GM21367 (cell line): ENCODE measurements at regions not wholly inside any gene's neighbourhood (a gene's known extent, or its start where the extent isn't known, plus 50 kb on each side); places are given as distances from the start of the nearest gene placed in this dataset.
"Not testable (repeated sequence)": the region's sequence is repeated elsewhere in the genome, so short reads cannot be mapped to it uniquely, and the experiment has no call there.

Experiments
- ATAC-seq: cut with Tn5 transposase; IDR thresholded peaks from one replicate; pipeline ENCODE4 v1.9.1; 2021; ENCODE audit not compliant: unreplicated experiment

GRCh38 chr2:16226943-16227664 is 286.8 kb downstream of the MYCN start:
- ATAC-seq, result no peak

GRCh38 chr2:16226381-16226780 is 286.0 kb downstream of the MYCN start:
- ATAC-seq, result no peak

DNA sequence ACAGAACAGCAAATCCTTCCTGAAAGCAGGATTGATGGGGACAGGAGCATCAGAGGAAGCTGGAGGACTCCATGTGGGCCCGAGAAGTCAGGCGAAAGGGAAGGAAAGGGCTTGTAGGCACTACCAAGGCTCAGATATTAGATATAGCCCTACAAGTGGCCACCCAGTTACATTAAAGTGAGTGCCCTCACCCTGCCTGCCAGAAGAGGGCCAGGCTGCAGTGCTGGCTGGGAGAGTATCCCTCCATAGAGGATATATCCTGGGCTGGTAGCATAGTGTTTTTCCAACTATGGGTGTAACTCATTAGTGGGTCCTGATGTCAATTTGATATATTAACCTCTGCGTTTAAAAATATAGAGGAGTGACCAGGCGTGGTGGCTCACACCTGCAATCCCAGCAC is 285.2 kb downstream of the MYCN start:
- no peak for ATAC-seq

- no peak for ATAC-seq
These were observed 284.7 kb downstream of the MYCN start for GRCh38 chr2:16225071-16225470.

DNA sequence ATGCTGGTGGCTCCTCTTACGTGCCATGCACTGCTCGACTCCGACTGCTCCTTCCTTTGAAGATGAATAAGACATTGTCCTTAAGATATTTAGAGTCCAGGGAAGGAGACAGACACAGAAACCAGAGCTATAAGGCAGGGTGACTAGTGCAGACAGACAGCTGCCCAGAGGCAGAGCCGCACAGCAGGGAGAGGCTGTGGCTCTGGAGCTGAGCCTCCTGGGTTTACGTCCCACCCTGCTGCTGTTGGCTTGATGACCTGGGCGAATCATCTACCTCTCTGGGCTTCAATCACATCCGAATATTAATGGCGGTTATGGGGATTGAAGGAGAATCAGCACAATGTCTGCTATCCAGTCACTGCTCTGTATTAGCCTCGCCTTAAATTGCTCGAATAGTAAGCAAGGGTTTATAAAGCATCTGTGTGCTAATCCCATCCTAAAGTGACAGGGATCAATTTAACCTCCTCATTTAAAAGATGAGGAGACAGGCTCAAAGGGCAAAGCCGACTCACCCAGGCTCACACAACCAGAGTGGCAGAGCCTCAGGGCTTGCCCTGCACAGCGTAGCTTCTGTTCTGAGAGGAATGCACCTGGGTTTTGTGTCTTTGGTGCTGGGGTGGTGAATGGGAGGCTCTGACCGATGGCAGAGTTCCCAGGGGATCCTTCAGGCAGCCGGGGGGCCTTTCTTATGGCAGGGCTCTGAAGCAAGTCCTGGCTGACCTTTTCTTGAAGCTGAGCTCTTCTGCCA is 284.1 kb downstream of the MYCN start:
- no peak for ATAC-seq

- no peak for ATAC-seq
These were observed 283.5 kb downstream of the MYCN start for GRCh38 chr2:16223841-16224177.

DNA sequence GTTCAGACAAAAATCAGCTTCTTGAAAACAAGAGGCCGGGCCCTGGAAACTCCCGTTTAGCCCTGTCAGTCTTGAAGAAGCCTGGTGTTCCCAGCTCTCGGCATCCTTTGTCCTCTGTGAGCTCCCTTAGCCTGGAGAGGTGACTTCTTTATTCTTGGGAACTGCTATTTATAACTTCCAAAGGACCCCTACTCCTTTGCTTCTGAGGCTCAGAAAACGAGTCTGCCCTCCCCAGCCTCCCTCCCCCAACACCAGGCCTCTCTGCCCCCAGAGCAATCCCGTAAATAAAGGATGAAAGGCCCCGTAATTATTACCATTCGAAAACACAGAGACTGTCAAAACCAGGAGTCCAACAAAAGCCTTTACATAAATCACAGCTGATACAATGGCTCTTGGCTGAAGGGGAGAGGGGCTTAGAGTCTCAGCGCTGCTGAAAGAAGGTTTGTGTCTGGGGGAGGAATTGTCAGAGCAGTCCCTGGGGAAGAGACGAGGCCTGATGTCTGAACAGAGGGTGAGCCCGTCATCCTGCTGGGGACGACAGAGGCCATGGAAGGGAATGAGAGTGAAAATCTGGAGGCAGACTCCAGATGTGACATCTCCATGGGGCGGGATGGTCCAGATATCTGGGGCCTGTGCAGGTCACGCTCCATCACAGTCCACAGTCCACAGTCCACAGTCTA is 283.0 kb downstream of the MYCN start:
- no peak for ATAC-seq

- no peak for ATAC-seq
These were observed 282.0 kb downstream of the MYCN start for GRCh38 chr2:16222326-16222725.

DNA sequence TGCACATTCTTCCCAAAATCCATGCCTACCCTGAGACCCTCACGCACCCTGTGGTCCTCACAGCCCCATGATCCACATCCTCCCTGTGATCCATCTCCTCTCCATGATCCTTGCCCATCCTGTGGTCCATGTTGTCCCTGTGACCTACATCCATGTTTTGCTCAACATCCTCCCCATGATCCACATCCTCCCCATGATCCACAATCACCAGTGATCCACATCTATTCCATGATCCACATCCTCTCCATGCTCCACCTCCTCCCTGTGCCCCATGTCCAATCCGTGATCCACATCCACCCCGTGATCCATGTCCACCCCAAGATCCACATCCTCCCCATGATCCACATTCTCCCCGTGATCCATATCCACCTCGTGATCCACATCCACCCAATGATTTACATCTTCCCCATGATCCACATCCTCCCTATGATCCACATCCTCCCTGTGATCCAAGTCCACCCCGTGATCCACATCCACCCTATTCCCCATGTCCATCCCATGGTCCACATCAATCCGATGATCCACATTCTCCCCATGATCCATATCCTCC is 281.2 kb downstream of the MYCN start:
- no peak for ATAC-seq

DNA sequence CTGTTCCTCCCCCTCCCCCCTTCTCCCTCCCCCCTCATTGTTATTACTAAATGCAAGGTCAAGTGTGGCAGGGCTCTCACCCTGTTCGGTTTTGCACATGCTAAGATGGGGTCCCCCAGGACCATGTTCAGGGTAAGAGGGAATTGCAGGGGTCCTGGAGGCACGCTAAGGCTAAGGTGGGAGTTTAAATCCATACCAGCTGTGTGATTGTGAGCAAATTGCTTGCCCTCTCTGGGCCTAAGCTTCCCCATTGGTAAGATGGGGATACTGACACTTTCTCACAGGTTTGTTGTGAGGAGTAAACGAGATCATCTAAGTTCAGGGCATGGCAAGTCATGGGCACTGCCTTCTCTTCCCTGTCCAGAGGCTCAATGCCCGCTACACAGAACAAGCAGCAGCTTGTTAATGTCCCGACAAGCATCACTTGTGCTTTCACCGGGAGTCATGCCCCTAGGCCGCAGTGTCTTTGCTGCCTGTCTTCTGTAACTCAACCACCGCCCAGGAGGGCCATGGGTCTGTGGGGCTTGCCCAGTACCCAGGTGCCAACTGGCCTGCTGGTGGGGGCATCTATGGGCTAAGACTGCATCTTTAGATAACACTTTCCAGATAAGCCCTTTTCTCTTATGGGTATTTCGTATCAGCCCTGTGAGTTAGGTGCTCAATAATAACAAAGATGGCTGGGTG is 279.1 kb downstream of the MYCN start:
- ATAC-seq, result no peak

GRCh38 chr2:16218625-16219024 is 278.3 kb downstream of the MYCN start:
- ATAC-seq, result no peak

GRCh38 chr2:16218161-16218560 is 277.8 kb downstream of the MYCN start:
- ATAC-seq, result no peak

- not testable (repeated sequence) for ATAC-seq
These were observed 277.4 kb downstream of the MYCN start for GRCh38 chr2:16217741-16218140.

DNA sequence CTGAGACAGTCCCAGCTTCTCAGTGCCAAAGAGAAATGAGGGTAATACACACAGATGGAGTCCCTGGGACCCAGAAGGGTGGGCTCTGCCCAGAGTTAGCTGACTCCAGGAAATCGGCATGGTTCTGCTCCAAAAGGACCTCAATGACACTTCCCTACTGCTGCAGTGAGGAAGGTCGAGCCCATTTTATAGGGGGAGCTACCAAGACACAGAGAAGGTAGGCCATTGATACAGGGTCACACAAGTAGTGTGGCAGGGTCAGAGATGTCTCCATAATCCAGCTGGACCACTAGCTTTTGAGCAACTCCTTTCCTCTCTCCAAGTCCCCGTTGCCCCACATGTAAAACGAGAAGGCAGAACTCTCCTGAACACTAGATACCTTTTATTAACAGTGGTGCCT is 276.9 kb downstream of the MYCN start:
- no peak for ATAC-seq

GRCh38 chr2:16216558-16216945 is 276.2 kb downstream of the MYCN start:
- no peak for ATAC-seq

DNA sequence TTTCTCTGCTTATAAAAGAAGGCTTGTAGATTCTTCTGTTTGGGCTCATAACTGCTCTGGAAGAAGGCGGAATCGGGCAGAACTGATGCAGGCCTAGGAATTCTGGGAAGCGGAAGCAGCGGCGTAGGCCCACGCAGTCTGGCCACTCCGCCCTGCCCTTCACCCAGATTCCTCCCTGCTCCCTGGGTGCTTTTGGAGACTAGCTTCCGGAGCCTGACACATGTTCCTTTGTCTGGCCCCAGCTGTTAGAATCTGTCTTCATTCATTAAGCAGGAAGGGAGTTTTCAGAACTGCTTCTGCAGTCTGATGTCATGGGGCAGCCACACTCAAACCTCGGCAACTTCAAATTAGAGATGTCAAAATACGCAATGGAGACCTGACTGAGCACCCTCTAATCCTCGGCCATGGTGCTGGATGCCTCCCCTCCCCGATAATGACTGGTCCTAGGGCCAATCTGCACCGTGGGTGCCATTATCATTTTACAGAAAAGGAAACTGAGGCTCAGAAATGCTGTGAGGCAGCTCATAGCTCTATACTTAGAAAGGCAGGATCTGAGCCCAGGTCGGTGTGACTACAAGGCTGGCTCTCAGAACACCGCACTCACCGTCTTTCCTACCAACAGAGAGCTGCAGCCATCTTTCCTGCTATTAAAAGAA is 275.7 kb downstream of the MYCN start:
- ATAC-seq, result no peak

DNA sequence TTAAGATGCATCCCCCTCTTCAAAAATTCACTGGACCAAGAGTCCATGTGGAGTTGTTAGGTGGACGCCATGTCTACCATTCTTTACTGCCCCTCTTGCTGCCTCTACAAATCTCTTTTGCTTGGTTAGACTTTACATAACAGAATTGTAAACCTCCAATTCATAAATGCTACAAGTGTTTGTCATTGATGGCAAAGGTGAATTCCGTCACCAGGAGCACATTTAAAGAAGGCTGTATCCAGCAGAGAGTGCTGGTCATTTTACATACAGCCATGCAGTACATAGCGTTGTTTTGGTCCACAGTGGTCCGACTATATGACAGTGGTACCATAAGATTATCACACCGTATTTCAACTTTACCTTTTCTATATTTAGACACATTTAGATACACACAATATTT is 274.5 kb downstream of the MYCN start:
- ATAC-seq, result no peak

- ATAC-seq, result no peak
These were observed 274.0 kb downstream of the MYCN start for GRCh38 chr2:16214391-16214790.

DNA sequence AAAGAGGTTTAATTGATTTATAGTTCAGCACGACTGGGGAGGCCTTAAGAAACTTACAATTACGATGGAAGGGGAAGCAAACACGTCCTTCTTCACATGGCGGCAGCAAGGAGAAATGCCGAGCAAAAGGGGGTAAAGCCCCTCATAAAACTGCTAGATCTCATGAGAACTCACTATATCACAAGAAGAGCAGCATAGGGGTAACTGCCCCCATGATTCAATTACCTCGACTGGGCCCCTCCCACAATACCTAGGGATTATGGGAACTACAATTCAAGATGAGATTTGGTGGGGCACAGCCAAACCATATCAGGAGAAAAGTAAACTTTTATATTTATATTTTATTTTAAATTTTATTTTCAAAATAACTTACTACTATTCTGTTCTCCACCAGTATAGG is 272.0 kb downstream of the MYCN start:
- ATAC-seq, result no peak

- no peak for ATAC-seq
These were observed 271.0 kb downstream of the MYCN start for GRCh38 chr2:16211341-16211740.

GRCh38 chr2:16210841-16211240 is 270.5 kb downstream of the MYCN start:
- ATAC-seq, result no peak
